ENCODE measurements at regions not wholly inside any gene's neighbourhood (a gene's known extent, or its start where the extent isn't known, plus 50 kb on each side); places are given as distances from the start of the nearest gene placed in this dataset.
"Not testable (repeated sequence)": the region's sequence is repeated elsewhere in the genome, so short reads cannot be mapped to it uniquely, and the experiment has no call there.

GRCh38 chr12:46711756-46712155 lies 114.0 kb downstream of the SLC38A4 start:
- DNase-seq = no peak

GRCh38 chr12:46710125-46710743 lies 115.6 kb downstream of the SLC38A4 start:
- DNase-seq = no peak

- no peak for DNase-seq
Measured at GRCh38 chr12:46702581-46703344, 123.0 kb downstream of the SLC38A4 start.

GRCh38 chr12:46701356-46701755 lies 124.4 kb downstream of the SLC38A4 start:
- no peak for DNase-seq

- no peak for DNase-seq
Measured at GRCh38 chr12:46699986-46700385, 125.8 kb downstream of the SLC38A4 start.

- no peak for DNase-seq
Measured at GRCh38 chr12:46698003-46698402, 127.8 kb downstream of the SLC38A4 start.

- no peak for DNase-seq
Measured at GRCh38 chr12:46693518-46693917, 132.3 kb downstream of the SLC38A4 start.

GRCh38 chr12:46693034-46693433 lies 132.8 kb downstream of the SLC38A4 start:
- DNase-seq = no peak

GRCh38 chr12:46692606-46693005 lies 133.2 kb downstream of the SLC38A4 start:
- DNase-seq = no peak

GRCh38 chr12:46686267-46686942 lies 139.4 kb downstream of the SLC38A4 start:
- DNase-seq = no peak

- DNase-seq = not testable (repeated sequence)
Measured at GRCh38 chr12:46684243-46684642, 141.6 kb downstream of the SLC38A4 start.

- DNase-seq = no peak
Measured at GRCh38 chr12:46682148-46682547, 143.6 kb downstream of the SLC38A4 start.

- DNase-seq = no peak
Measured at GRCh38 chr12:46680506-46680905, 145.3 kb downstream of the SLC38A4 start.

GRCh38 chr12:46679754-46680153 lies 146.0 kb downstream of the SLC38A4 start:
- DNase-seq = no peak

GRCh38 chr12:46678426-46678825 lies 147.4 kb downstream of the SLC38A4 start:
- no peak for DNase-seq

- no peak for DNase-seq
Measured at GRCh38 chr12:46677749-46678148, 148.0 kb downstream of the SLC38A4 start.

GRCh38 chr12:46676797-46677520 lies 148.8 kb downstream of the SLC38A4 start:
- no peak for DNase-seq

GRCh38 chr12:46676396-46676795 lies 149.4 kb downstream of the SLC38A4 start:
- no peak for DNase-seq

GRCh38 chr12:46675736-46676135 lies 150.1 kb downstream of the SLC38A4 start:
- peak; percentile 35 for DNase-seq

- no peak for DNase-seq
Measured at GRCh38 chr12:46674800-46675199, 151.0 kb downstream of the SLC38A4 start.

- DNase-seq = no peak
Measured at GRCh38 chr12:46674129-46674528, 151.7 kb downstream of the SLC38A4 start.

GRCh38 chr12:46671102-46671501 lies 154.7 kb downstream of the SLC38A4 start:
- no peak for DNase-seq

GRCh38 chr12:46670636-46671035 lies 155.2 kb downstream of the SLC38A4 start:
- no peak for DNase-seq

Data from RPMI8226 (cell line).